GM21381 (cell line): ENCODE measurements at regions not wholly inside any gene's neighbourhood (a gene's known extent, or its start where the extent isn't known, plus 50 kb on each side); places are given as distances from the start of the nearest gene placed in this dataset.

Source experiments
- ATAC-seq: cut with Tn5 transposase; IDR thresholded peaks from one replicate; pipeline ENCODE4 v1.9.1; 2021; ENCODE audit warnings: mild to moderate bottlenecking, moderate library complexity; ENCODE audit not compliant: unreplicated experiment

DNA sequence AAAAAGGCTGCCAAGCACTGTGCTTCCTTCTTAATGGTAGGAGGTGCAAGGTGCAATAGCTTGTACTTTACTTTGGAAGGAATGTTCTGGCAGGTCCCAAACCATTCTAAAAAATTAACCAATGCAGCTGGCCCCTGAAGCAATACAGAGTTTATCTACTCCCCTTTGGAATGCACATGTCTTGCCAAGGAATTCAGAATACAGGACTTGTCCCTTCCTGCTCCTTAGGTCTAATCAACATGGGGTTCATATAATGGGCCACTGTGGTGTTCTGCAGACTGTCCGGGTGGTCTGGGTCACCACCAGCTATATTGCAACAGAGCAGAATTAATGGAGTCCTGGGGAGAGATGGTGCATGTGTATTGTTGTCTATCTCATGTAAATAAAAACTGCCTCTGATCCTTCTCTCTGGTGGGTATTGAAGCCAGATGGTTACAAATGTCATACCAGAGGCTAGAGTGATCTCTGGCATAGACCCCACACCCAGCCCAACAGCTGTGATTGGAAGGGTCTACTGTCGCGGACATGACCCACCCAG, 112.8 kb downstream of the RIPK4 start:
- no peak for ATAC-seq

DNA sequence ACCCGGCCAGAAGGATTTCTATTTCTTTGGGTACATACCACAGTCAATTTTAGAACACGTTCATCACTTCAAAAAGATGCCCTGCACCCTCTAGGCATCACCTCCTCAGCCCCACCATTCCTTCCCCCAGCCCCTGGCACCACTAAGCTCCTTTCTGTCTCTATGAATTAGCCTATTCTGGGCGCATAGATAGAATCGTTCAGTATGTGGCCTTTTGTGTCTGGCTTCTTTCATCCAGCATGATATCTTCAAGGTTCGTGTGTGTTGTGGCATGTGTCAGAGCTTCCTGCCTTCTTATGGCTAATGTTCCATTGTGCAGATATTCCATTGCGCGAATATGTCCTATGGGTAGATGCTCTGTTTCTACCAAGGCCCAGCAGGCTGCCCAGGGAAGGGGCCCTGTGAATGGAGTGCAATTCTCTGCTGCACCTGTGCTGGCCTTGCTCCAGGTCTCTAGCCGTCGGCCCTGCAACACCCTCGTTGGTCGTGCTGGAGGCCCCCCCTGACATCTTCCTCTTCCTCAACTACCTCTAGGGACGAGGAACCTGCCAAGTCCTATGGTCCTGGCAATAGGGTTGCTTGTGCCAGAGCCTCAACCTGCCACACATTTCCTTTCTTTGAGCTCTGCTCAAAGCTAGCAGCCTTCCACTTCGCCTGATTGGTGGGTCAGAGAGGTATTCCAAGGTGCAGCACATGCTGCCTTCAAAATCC, 113.5 kb downstream of the RIPK4 start:
- ATAC-seq, result no peak

DNA sequence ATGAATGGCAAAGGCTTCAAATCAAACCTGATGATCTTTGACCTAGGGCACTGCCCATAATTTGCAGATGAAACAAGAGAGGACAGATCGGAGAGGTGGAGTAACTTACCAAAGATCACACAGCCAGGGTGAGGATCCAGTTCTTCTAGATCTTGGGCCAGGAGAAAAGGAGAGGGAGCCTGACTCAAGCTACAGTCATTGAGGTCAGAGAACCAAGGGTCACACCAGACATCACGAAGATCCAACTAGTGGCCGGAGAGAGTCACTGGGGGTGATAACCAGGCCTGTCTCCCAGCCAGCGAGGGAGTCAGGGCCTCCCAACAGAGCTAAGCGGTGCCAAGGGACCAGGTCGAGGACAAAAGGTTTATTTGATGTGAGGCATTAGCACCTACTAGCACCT, 115.0 kb downstream of the RIPK4 start:
- no peak for ATAC-seq

DNA sequence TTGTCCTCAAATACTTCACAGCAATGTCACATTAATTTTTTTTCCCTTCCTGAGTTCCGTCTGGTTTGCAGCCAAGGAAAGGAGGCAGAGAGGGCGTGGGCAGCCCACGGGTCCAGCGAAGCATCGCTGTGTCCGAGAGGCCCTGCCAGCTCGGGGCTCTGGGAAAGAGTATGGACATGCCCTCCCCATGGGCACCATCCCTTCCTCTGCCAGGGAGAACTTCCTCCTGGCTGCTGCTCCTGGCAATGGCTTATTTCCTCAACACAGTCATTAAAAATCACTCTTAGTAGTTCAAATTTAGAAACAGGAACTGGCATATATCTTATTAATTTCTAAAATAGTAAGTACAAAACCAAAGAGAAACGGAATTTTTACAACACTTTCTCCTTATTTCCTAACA, 115.4 kb downstream of the RIPK4 start:
- no peak for ATAC-seq

DNA sequence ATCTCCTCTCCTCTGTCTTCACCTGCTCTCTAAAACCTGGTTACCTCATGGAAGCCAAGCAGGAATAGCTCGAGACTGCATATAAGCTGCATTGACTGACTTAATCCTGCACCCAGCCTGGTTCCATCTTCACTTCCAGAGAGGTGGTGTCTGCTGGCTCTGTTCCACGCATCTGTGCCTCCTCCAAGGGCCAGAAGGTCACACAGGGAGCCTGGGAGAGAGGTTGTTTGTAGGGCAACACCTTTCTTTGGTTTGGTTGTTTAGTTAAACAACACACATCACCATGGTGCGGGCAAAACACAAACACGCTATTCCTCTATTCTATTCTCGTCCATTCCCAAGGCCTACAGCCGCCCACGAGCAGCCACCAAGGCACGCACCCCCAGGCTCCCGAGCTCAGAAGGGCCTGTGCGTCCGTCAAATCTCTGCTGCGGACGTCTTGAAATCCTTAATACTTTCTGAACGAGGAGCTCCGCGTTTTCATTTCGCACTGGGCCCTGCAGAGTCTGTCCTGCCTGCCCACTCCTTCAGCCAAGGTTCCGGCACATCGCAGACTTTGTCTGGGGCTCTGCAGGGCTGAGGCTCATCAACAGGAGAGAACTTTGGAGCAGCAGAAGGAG, 116.2 kb downstream of the RIPK4 start:
- no peak for ATAC-seq

DNA sequence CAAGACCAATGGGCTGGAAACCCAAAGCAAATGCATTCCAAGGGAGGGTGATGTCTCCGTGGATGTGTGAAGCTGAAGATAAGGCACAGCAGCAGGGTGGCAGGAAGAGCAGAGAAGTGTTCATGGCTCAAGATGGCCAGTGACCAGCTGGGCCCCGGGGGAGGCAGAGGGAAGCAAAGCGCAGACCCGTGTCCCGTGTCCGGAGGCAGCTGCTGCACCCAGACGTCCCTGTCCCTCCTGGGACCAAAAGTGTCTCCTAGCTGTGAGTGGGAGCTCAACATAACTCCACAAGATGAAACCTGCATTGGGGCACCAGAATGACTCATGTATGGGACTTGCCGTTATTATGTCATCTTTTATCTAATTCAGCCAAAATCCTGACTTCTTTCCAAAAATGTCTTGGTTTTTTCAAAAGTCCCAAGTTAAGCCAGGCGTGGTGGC, 118.2 kb downstream of the RIPK4 start:
- ATAC-seq, result no peak

DNA sequence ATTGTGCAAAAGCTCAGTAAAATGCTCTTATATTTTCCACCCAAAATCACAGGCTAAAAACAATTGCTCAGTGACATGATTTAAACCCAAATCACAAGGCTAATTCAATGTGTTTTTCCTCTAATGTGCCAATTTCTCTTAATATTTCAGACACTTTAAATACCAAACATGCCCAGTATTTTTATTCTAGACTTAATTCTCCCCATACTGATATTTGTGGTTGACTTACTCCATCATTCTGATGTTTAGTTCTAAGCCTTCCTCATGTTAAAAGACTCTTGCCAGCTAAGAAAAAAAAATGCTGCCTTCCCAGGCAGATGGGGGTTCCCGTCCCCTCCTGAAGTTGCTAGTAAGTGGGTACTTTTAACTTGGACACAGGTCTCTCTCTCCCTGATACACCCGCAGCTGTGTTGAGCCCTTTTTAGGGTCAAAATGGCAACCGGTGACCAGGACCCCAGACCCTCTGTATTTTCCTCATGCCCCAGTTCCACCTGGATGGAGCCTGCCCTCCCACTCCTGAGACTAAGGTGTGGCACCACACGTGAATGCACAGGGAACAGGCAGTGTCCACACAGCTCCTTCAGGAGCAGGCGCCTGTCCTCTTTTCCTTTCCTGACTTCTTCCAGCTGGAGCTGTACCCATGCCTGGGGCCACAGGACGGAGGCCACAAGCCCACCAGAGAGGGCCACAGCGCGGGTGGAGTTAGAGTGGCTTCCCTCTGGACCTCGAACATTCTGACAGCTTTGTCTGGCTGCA, 118.9 kb downstream of the RIPK4 start:
- ATAC-seq, result no peak

DNA sequence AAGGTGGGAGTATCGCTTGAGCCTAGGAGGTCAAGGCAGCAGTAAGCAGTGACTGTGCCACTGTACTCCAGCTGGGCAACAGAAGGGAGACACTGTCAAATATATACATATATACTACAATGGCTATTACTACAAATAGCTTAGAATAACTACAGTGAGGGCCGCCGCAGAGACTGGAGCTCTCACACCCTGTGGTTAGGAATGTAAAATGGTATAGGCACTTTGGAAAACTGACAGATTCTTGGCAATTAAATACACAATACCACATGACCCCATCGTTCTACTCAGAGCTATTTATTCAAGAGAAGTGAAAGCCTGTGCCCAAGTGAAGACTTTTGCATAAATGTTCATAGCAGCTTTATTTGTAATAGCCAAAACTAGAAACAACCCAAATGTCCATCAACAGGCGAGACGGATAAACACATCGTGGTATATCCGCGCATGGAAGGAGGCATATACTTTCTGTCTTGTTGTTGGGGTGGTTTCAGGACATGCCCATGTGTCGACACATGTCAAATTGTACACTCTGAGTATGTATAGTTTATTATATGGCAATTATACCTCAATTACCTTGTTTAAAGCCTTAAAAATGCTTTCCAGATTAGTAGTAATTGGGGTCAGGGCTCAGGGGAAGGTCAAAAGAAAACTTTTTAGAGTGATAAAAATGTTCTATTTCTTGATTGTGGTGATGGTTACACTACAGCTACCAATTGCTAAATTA, 123.4 kb downstream of the RIPK4 start:
- no peak for ATAC-seq

DNA sequence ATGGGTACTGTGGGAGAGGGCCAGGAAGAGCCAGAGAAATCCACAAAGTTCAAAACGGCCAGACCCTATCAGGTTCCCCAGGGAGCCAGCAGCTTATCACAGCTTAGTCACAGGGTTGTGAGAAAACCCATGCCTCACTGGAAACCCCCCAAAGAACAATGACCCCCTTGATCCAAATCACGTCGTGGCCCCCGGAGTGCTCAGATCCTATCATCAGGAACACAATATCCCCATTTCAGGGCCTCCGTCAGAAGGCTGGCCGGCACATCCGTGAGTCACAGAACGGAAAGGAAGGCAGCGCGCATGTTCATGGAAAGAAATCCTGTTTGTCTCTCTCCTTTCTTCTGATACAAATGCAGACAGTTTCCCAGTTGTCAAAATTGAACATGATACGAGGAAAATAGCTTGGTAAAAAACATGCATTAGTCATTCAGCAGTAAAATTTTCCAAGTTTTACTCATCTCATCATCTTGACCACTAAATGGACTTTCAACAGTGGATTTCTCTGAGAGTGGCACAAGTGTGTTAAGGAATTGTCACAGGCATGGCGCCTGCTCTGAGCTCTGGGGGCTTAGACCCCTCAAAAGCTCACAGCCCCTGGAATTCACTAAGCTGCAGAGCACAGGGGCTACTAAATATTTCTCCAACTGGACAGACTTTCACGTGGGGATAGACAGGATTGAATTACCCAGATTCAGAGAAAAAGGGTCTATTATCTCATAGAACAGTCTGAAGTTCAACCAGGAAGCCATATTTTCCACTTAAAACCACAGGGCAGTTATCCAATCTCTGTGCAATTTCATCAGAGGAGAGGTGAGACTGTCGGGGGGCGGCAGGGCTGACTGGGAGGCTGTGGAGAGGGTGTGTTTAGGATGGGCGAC, 124.8 kb downstream of the RIPK4 start:
- ATAC-seq, result no peak

DNA sequence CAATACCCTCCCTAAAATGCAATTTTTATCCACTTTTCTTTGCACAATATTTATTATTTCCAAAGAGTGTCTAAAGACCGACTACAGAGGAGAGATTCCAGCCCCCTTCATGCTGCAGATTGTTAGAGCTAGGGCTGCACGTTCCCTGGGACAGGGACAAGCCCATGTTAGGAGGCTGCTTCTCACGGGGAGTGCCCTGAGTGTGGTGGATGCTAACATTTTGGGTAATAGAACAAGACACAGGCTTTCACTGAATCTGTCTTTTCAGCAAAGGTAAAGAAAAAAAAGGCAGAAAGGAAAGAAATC, 125.4 kb downstream of the RIPK4 start:
- ATAC-seq, result no peak

DNA sequence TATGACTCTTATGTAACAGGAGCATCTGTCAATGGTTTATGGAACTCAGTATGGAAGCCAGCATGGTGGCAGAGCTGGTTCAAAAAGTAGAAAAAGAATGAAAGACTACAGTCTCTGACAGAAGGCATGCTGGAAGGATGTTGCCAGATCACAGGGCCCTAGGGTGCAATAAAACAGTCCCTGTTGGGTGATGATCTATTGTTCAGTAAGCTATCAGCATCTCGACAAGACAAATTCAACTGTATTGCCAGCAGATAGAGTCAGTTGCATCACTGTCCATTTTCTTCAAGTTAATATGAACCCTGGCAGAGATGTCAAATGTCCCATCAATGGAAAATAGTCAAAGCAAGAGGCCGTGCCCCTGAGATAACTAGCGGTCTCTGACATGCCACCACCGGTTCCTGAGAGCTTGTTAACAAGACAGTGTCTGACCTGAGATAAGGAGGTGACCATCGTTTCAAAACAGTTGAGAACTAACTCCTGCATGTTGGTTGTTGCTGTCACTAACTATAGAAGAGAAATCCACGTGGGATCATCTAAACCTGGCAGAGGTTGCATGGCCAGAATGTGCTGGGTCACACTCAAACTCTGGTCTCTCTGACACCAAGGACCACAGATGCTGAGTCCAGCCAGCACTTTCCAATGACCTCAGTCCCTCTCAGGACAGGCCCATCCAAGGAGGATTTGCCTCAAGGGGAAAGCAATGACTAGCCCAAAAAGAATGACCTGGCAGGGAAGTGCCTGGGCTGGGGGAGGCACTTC, 125.9 kb downstream of the RIPK4 start:
- no peak for ATAC-seq

DNA sequence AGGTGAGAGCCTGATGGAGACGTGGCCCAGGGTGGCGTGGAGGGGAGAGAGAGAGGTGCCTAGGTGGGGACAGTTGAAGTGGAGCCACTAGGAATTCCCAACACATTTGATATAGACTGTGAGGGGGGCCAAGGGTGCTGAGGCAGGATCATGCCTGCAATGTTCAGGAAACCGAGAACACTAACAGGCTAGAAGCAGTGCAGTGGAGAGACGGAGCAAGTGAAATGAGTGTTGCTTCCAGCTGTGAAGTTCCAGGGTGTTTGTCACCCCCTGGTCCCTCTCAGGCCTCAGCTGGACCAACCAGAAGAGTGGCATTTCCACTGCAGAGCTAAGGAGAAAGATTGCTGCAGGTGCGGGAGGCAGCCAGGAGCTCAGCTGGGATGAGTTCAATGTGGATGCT, 127.1 kb downstream of the RIPK4 start:
- no peak for ATAC-seq

DNA sequence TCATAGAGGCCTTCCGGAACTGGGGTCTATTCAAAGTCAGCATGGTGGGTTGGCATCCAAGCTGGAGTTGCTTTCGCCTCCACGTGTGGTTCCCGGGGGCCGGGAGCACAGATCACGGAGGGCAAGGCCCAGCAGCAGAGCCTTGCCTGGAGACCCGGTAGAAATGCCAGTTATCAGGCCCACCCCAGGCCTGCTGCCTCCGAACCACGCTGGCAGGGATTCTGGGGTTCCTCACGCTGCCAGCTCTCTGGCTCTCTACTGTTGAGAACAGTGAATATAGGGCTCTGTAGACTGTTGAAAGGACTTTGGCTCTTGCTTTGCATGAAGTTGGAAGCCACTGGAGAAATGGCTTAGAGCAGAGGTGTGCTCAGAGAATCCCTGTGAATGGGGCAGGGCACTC, 127.5 kb downstream of the RIPK4 start:
- ATAC-seq, result no peak

DNA sequence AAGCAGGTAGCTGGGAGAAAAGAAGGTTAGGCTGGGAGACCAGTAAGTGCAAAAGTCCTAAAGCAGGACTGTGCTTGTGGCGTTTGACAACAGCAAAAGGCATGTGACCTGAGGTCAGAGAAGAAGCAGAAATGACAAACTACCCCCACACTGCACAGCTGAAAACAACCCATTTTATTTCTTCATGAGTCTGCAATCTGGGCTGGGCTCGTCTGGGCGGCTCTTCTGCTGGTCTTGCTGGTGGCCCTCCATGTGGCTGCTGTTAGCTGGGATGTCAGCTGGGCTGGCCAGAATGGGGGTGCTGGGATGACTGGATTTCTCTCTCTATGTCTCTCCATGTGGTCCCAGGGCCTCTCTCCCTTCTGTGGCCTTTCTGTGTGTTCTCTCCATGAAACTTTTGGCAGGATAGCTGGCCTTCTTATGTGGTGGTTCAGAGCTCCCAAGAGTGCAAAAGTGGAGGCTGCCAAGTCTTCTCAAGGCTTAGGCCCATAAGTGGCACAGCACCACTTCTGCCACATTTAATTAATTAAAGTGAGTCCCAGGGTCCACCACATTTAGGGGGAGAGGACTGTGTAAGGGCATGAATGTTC, 128.6 kb downstream of the RIPK4 start:
- ATAC-seq, result no peak

DNA sequence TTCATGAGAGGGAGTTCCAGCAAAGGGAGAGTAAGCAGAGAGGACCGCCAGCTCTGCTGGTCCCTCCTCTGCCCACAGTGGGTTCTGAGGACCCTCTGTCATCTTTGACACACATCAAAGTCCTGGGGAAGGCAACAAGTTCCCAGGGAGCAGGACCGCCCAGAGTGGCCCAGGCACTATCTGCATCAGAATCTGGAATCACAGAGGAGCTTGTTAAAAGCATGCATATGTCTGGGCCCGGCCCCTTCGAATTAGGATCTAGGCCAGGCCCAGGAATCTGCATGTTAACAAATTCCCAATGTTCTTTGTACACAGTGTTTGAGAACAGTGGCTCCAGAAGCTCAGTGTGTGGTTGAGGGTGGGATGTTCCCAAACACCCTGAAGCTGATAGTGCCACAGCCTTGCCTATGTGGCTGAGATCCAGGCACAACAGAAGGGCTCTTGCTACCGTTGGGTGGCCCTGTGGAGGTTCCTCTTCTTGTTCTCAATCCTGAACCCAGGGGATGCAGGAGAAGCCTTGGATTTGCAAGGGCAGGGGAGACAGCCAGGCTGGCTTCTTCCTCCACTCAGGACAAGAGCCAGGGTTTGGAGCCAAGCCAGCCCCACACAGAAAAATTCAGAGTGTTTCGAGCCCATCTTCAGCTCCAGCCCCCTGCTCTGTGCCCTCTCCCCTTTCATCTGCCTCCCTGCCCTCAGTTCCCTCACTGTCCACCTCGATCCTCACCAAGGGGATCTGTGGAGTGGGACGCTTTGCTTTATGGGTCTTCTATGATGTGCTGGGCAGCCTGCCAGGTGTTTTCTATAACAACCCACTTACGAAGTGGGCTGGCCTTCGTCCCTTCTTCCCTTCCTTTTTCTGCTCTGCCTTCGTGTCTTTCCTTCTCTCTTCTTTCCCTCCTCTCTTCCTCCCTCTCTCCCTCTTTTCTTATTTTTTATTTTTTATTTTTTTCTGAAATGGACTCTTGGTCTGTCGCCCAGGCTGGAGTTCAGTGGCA, 129.0 kb upstream of the TMPRSS2 start:
- no peak for ATAC-seq

DNA sequence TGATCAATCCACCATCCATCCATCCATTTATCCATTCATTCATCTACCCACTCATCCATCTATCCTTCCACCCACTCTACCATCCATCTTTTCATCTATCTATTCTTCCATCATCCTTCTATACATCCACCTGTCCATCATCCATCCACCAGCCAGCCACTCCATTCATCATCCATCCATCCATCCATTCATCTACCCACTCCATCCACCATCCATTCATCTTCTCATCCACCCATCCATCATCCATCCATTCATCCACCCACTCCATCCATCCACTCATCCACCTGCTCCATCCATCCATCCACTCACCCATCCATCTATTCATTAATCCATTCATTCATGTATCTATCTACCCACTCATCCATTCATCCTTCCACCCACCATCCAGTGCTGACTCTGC, 127.9 kb upstream of the TMPRSS2 start:
- ATAC-seq, result no peak

DNA sequence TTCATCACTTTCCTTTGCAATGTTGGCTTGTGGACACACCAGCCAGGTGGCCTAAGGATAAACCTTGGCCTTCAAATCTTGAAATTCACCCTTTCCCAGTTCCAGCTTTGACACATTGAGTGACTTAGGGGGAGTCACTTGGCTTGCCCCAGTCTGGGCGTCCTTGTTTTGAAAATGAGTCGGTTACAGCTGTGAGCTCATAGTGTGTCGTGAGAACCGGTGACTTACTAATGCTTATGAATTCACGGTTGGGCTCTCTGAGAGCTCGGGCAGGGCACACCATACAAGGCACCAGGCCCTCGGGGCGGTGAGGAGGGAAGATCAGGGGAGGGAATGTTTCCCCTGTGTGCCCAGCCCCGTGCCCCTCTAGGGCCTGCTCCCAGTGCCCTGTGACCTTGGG, 126.9 kb upstream of the TMPRSS2 start:
- no peak for ATAC-seq

DNA sequence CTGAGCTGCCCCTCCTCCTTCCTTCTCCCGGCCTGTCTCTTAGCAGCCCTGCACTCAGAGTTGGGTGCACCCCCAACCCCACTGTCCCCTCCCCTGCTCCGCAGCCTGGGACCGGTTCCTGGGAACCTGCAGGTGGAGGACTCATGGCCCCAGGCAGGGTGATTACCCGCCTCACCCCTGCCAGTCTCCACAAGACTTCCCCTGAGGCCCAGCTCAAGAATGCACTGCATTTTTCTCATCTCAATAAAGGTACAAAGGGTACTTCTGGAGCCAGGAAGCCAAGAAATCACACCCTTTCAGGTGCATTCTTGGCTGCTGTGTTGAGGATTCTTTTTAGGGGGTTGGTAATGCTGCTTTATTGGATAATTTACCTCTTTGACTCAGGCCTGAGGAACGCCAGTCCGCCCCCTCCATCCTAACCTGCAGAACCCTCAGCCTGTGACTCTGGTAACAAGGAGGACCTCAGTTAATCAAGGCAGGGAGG, 126.3 kb upstream of the TMPRSS2 start:
- ATAC-seq, result no peak
